Right ventricle myocardium superior (tissue), 1 donor: ENCODE measurements at regions not wholly inside any gene's neighbourhood (a gene's known extent, or its start where the extent isn't known, plus 50 kb on each side); places are given as distances from the start of the nearest gene placed in this dataset.
"Not testable (repeated sequence)": the region's sequence is repeated elsewhere in the genome, so short reads cannot be mapped to it uniquely, and the experiment has no call there.

Experiments used
- ATAC-seq: fragments of 200-7000 bp; cut with Tn5 transposase; one replicate; pipeline ENCODE4 v1.9.1; 2020; ENCODE audit warnings: mild to moderate bottlenecking; ENCODE audit not compliant: poor library complexity
- DNase-seq: peaks from one replicate; pipeline ENCODE4 v3.0.0-alpha.2; 2020
- intact Hi-C: fragments of 100-400 bp; cut with DNase I; formaldehyde crosslinking; loops from one replicate; pipeline ENCODE4 v1.11.2; 2022
- donor health status: DM: no; HTN: yes; CAD: no; lungs with severe emphysema.

DNA sequence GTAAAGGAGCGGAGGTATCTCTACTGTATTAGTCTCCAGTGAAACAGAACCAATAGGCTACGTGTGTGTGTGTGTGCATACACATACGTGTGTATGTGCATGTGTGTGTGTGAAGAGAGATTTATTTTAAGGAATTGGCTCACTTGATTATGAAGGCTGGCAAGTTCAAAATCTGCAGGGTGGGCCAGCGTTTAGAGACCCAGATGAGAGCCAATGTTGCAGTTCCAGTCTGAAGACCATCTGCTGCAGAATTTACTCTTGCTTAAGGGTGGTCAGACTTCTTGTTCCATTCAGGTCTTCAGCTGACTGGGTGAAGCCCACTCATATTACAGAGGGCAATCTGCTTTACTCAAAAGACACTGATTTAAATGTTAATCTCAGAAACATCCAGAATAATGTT lies 119.2 kb downstream of the FGF18 start:
- intact Hi-C loops, result no loop called here
- DNase-seq, result no peak
- no peak for ATAC-seq

DNA sequence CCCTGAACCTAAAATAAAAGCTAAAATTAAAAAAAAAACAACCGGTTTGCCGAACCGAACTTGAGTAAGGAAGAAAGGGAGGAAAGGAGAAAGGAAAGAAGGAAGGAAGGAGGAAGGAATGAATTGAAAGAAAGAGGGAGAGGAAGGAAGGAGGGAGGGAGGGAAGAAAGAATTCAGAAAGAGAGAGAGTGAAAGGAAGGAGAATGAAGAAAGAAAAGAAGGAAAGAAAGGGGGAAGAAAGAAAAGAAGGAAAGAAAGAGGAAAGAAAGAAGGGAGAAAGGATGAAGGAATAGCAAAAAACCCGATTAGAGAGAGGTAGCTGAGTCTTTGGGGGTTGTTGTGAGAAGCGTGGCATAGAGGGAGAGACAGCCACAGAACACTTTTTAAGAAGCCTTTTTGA lies 121.4 kb downstream of the FGF18 start:
- no peak for ATAC-seq
- intact Hi-C loops, result no loop called here

DNA sequence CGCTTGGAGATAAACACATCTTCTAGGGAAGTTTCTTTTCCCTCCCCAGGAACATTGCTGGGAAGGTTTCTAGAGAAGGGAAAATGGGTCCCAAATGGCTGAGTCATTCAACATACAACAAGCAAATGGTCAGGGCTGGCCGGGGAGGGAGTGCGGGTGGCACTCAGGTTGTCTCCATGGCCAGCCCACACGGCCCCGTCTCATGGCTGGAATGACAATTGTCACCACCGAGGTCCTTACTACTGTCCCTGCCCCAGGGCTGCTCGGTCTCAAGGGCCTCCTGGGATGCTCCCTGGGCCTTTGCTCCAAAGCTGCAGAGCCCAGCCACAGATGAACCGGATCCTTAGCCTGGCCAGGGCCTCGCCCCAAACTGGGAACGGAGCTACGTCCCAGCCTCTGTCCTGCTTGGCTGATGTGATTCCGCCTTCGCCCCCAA lies 121.9 kb downstream of the FGF18 start:
- intact Hi-C loops, result no loop called here
- DNase-seq (no peak), ATAC-seq (peak; percentile 38)

More for the DNA sequence above, 121.4 kb downstream of the FGF18 start:
- no peak for DNase-seq

DNA sequence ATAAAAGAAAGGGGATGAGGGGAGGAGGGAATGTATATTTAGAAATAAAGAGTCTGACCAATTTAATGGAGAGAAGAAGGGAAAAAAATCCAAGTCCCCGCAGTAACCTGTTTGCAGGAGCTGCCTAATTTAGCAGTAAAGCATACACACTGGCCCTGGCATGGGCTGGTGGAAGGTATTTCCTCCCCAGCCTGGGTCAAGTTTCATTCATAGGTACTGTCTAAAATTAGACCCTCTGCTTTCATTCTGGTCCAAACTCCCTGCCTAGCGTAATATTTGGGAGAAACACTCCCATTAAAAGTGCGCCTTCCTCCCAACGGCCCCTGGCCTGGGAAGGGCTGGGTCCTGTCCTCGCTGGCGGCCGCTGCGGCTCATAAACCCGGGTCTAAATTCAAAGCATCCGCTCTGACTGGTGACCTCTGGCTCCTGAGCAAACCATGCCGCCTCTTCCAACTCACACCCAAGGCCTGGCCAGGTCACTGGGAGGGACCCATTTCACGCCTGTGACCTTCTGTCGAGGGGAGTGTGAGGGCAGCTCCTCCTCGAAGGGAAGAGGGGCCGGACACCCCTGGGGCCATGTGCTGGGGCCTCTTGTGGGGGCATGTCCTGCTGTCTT lies 123.2 kb downstream of the FGF18 start:
- peak; percentile 53 for DNase-seq
- intact Hi-C loops, result no loop called here
- ATAC-seq, result peak; percentile 79

DNA sequence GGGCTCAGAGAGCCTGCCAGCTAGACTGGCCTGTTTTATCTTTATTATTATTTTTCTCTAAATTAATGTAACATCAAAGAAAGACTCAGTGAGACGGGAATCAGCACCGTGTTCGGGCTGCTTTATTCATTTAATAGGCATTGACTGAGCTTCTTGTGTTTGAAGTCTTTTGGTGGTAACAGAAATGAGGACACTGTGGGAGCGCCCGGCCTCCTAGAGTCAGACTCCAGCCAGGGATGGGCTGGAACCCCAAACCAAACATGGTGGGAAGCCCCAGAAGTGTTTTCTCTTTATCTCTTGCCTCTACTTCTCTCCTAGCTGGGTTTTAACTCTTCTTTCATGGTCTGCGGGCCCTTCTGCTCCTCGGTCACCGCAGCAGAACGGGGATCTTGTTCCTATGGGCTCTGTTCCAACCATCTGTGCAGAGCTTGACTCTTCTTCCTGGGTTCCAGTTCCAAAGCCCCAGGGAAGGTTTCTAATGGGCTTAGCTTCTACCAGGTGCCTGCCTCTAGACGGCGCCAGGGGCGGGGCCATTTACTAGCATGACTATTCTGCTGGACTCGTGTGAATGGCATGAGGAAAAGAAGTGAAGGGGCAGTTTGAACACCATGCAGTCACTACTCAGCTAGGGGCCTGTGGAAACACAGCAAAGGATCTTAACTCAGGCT lies 123.8 kb downstream of the FGF18 start:
- intact Hi-C loops, result no loop called here
- DNase-seq, result no peak
- ATAC-seq, result no peak

DNA sequence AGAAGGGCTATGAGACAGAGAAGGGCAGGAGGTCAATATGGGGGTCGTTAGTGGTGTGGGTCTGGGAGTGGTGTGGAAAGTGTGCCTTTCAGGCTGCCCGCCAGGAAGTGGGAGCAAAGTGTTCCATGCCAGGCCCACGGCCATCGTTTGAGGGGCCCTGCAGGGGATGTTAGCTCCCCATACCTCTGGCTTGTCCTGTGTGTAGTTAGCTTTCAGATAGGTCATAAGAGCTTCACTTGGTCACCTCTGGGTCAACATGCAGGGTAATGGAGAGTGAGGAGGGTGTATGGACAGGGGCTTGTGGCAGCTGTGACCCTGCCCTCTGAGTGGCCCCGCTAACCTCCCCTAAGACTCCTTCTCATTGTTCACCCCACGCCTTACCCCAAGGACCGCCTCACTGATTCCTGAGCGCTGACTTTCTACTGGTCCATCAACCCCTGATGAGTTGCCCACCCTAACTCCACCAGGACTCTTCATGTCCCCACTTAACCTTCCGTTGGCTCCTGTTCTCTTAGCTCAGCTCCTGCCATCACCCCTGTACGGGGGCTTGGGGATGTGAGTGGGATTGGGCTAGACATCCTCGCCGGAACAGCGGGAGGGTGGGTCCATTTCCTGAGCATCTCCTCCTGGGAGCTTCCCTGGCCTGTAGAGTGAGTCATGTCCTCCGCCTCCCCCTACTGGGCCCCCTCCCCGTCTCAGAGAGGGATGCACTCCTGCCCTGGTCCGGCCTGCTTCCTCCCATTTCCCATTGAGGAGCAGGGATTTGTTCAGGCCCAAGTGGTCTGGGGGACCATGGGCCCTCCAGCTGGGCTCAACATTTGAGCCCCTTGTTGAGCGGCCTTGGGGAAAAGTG lies 125.7 kb downstream of the FGF18 start:
- intact Hi-C loops, result no loop called here

DNA sequence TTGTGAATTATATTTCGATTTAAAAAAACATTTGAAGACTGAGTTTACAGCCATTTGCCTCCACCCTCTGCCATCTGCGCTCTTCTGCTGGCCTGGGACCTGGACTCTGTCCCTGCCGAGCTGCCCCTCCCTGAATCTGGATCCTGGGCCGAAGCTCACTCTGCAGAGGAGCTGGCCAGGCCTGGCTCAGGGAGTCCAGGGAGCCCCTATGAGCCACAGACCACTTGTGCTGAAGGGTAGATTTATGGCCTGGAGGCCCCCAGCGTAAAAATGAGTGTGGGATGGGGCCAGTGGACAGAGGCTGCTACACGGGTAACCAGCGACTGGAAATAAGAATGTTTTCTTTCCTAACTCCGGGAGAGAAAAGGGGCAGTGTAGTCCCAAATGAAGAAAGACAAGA lies 129.8 kb downstream of the FGF18 start:
- no peak for ATAC-seq

More for the DNA sequence above, 125.7 kb downstream of the FGF18 start:
- ATAC-seq, result no peak
- no peak for DNase-seq

DNA sequence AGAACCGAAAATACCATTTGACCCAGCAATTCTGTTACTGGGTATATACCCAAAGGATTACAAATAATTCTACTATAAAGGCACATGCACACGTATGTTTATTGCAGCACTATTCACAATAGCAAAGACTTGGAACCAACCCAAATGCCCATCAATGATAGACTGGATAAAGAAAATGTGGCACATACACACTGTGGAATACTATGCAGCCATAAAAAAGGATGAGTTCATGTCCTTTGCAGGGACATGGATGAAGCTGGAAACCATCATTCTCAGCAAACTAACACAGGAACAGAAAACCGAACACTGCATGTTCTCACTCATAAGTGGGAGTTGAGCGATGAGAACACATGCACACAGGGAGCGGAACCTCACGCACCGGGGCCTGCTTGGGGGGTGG lies 134.4 kb downstream of the FGF18 start:
- intact Hi-C loops, ATAC-seq, DNase-seq: not testable (repeated sequence)

More for the DNA sequence above, 129.8 kb downstream of the FGF18 start:
- intact Hi-C loops, result no loop called here
- no peak for DNase-seq

DNA sequence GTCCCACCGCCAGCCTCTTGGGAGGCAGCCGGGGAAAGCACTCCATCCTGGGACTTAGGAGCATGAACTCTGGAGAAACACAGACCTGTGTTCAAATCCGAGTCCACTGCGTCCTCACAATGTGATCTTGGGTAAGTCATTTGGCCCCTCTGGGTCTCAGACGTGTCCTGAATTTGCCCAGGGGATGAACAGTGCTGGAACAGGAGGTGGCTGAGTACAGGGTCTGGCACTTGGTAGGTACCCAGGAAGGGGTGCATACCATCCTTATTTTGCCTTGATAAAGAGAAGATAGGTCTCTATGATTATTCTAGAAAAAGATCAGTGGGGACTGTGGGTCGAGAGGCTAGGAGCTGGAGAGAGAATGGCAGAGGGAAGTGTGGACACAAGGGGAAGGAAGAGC lies 135.7 kb downstream of the FGF18 start:
- DNase-seq (no peak), ATAC-seq (no peak)
- intact Hi-C loops, result no loop called here

DNA sequence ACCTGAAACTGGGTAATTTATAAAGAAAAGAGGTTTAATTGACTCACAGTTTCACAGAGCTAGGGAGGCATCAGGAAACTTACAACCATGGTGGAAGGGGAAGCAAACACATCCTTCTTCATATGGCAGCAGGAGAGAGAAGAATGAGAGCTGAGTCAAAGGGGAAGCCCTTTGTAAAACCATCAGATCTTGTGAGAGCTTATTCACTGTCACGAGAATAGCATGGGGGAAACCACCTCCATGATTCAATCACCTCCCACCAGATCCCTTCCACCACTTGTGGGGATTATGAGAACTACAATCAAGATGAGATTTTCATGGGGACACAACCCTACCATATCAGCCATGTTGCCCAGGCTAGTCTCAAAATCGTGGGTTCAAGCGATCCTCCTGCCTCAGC lies 143.4 kb downstream of the FGF18 start:
- intact Hi-C loops, result no loop called here
- no peak for ATAC-seq
- no peak for DNase-seq

DNA sequence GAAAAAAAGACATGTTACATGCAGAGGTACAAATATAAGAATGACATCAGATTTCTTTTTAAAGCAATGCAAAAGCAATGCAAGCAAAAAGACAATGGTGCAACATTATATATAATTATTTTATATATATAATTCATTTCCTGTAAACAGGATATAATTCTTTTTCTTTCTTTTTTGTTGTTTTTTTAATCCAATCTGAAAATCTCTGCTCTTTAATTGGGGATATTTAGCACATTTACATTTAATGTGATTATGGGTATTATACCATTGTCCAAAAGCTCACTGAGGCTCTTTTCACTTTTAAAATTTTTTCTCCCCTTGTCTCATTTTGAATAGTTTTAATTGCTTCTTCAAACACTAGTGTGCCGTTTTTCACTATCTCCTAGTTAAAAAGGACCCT lies 148.9 kb downstream of the FGF18 start:
- ATAC-seq, result no peak
- no peak for DNase-seq
- intact Hi-C loops, result no loop called here

DNA sequence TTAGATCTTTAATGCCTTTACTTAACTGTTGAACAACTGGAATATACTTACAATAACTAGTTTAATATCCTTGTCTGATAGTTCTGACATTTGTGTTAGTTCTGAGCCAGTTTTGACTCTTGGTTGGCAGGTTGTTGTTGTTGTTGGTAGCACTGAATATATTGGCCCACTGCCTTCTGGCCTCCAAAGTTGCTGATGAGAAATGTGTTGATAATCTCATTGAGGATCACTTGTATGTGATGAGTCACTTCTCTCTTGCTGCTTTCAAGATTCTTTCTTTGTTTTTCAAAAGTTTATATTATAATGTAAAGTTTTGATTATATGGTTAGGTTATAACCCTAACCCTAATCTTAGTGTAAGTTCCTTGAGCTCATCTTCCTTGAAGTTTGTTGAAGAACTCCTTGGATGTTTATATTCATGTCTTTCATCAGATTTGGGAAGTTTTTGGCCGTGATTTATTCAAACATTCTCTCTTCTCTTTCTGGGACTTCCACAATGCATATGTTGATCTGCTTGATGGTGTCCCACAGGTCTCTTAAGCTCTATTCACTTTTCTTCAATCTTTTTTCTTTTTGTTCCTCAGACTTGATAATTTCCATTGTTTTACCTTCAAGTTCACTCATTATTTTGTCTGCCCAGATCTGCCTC lies 149.7 kb downstream of the FGF18 start:
- ATAC-seq (no peak), DNase-seq (no peak)
- intact Hi-C loops, result no loop called here

DNA sequence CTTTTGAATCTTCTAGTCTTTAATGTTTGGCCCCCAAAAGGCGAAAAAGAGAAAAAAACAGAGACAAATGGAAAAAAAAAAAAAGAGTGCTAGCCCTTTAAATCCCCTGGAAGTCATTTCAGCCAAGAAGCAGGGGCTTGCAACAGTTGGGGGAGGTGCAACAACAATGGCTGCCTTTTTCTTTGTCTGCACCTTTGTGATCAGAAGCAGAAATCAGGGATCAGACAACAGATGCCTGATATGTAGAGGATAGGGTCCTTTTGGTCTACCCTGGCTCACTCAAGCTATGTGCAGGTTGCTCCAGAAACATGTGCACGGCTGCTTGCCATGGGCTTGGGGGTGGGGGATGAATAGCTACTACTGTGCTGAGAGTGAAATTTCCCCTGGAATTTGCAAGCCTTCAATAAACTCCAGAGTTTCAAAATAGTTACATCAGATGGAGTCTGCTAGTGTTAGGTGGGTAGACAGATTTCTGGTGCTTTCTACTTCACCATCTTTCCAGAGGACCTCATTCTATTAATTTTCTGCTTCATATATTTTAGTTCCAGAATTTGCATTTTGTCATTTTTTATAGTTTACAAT lies 150.9 kb downstream of the FGF18 start:
- ATAC-seq (no peak), DNase-seq (no peak)
- intact Hi-C loops, result no loop called here

DNA sequence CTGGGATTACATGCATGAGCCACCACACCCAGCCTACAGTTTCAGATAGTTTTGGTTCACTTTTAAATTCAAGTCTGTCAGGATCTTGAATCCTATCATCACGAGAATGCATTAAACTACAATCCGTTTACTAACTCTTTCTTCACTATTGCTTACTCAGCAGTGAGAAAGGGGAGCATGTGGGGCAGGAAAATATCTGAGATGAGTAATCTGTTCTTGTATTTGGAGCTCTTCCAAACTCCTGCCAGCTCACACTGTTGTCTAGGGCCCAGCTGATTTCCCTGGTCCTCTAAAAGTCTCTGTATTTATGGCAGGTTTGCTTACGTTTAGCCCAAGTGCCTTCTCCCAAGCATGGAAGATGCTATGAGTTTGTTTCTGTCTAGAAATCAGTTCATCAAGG lies 152.2 kb downstream of the FGF18 start:
- DNase-seq (no peak), ATAC-seq (no peak)
- intact Hi-C loops, result no loop called here

DNA sequence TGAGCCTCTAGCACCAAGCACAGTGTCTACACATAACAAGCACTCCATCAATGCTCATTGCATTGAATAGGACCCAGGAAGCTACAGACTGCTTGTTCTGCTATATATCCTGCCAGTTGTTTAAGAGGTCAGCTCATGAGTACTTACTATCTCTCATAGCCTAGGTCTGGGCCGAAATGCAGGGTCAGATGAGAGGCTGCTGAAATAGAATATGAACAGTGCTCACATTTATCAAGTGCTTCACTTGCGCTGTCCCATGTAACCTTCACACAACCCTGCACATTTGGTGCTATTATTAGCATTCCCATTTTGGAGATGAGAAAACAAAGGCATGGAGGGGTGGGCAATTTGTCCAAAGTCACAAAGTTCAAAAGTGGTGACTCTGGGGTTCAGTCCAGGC lies 153.6 kb downstream of the FGF18 start:
- no peak for DNase-seq
- peak; percentile 88 for ATAC-seq
- intact Hi-C loops, result no loop called here

DNA sequence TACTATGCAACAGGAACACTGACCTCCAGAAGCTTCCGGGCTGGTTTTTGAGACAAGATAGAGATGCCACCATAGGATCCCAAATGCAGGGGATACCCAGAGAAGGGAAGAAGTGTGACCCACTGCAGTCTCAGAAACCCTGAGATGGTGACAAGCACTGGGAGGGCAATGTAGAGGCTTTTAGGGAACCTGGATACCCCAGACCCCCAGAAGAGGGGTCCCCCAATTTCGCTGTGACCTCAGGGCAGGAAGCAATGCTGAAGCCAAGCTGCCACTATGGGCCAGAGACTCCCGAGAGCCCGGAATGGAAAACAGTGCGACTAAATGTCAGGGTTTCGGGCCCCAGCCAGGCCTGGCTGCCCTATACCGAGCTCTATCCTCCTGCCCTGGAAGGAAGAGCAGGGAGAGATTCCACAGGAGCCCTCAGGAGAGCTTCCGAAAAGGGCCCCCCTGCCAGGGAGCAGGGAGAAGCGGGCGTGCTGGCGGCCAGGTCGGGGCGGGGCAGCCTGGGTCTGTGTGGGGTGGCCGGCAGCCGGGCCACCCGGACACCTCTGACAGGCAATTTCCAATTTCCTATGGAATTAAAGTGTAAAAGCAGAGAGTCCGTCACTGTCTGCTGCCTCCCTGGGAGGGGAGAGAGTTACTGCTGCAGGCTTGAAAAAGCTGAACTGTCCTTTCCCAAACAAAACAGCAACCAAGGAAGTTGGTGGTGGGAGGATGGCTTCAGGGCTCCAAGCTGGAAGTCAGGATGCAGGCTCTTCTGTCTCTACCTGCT lies 154.2 kb downstream of the FGF18 start:
- ATAC-seq (peak; percentile 3), DNase-seq (no peak)
- intact Hi-C loops, result no loop called here

DNA sequence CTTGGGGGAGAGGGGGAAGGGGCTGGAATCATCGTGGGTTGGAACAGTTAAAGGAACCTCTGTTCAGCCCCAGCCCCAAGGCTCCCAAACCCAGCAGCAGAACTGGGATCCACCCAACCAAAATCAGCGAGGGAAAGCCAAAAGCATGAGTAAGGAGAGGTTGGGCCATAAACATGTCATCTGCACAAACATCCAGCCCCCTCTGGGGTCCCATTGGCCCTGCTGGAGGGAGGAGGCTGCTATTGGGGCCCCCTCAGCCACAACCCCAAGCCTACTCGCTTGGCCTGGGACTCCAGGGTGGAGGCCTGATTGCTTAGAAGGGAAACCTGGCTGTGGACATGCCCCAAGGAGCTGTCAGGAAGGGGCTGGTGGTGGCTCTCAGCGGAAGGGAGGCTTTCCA lies 154.9 kb downstream of the FGF18 start:
- intact Hi-C loops, result no loop called here
- DNase-seq (peak; percentile 63), ATAC-seq (peak; percentile 22)

DNA sequence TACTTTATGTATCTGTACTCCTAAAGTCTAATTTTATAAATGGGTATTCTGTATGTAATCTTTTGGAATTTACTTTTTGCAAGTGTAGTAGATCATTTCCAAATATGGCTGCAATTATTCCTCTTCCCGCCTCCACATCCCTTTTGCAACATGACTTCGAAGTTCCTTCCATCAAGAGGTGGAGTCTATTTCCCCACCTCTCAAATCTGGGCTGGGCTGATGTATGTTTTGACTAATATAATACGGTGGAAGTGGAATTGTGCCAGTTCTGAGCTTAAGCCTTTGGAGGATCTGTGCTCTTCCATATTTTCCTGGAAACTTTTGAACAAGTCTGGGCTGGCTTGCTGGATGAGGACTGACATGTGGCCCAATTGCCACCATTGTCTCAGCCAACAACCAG lies 155.9 kb downstream of the FGF18 start:
- intact Hi-C loops, result no loop called here
- DNase-seq, result no peak
- no peak for ATAC-seq
